ENCODE measurements at regions not wholly inside any gene's neighbourhood (a gene's known extent, or its start where the extent isn't known, plus 50 kb on each side); places are given as distances from the start of the nearest gene placed in this dataset.
A peak's percentile ranks its signal among the peaks of the same experiment; 100 is the strongest.

DNA sequence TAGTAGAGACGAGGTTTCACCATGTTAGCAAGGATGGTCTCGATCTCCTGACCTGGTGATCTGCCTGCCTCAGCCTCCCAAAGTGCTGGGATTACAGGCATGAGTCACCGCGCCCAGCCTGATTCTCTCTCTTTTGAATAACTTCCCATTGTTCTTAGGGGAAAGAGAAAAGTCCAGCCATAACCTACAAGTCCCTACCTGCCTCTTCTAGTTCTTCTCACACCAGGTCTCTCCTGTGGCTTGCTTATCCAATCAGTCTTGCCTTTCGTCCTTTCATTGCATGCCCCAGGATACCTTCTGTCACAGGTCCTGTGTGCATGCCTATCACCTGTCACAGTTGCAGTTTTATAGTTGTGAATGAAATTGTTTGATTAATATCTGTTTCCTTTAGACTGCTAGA lies 148.1 kb downstream of the SLC4A3 start:
- Mint-ChIP-seq H3K4me3 (ENCODE audit: unreplicated experiment) (no peak overlapping the region), H3K27ac (ENCODE audit: low read depth, unreplicated experiment) (no peak overlapping the region), H3K27me3 (ENCODE audit: insufficient read depth, unreplicated experiment) (no peaks in the 10 kb centered on the region), H3K4me1 (ENCODE audit: insufficient read depth, unreplicated experiment) (no peaks in the 10 kb centered on the region), H3K36me3 (ENCODE audit: insufficient read depth, unreplicated experiment) (peaks cover 5% of the 10 kb centered on the region), H3K9me3 (ENCODE audit: unreplicated experiment) (peaks cover under 1% of the 10 kb centered on the region)
- BruUV-seq (replicated peaks) = no TSS peak
- ChIA-PET CTCF (no interaction called here), POLR2A (interaction anchor here (0.6 kb wide), 1 partner anchor 1116 kb away, joined by 3 read pairs; no protein-coding TSS in a partner anchor)
- intact Hi-C loops (cut with micrococcal nuclease) = no loop called here
- TF ChIP-seq, protein P1, sequence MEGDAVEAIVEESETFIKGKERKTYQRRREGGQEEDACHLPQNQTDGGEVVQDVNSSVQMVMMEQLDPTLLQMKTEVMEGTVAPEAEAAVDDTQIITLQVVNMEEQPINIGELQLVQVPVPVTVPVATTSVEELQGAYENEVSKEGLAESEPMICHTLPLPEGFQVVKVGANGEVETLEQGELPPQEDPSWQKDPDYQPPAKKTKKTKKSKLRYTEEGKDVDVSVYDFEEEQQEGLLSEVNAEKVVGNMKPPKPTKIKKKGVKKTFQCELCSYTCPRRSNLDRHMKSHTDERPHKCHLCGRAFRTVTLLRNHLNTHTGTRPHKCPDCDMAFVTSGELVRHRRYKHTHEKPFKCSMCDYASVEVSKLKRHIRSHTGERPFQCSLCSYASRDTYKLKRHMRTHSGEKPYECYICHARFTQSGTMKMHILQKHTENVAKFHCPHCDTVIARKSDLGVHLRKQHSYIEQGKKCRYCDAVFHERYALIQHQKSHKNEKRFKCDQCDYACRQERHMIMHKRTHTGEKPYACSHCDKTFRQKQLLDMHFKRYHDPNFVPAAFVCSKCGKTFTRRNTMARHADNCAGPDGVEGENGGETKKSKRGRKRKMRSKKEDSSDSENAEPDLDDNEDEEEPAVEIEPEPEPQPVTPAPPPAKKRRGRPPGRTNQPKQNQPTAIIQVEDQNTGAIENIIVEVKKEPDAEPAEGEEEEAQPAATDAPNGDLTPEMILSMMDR (IDR thresholded peaks at IDR 0.05; ENCODE audit: unreplicated experiment) = no peak
- DNase-seq (ENCODE audit: unreplicated experiment) = peak; percentile 30

DNA sequence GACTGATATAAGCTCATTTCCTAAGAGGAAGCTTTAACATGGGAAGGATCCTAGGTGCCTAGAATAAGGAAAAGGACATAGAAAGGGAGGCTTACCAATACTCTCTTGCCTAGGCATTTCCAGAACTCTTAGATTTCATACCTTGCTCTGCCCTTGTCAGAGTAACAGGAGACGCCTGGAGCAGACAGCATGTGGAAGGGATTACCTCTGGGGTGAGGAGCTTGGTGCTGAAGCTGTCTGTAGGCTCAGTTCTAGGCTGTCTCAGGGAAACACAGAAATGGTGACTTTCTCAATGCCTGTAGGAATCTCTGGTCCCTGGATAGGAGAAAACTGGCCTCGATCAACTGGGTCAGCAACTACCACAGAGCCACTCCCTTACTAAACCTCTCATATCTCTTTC lies 150.0 kb downstream of the SLC4A3 start:
- CTCF ChIA-PET = interaction anchor here (0.9 kb wide), 1 partner anchor 326 kb away, joined by 4 read pairs; no protein-coding TSS in a partner anchor
- Mint-ChIP-seq H3K27me3 (ENCODE audit: insufficient read depth, unreplicated experiment) (no peaks in the 10 kb centered on the region), H3K4me3 (ENCODE audit: unreplicated experiment) (no peak overlapping the region), H3K27ac (ENCODE audit: low read depth, unreplicated experiment) (no peak overlapping the region), H3K36me3 (ENCODE audit: insufficient read depth, unreplicated experiment) (peaks cover 6% of the 10 kb centered on the region), H3K9me3 (ENCODE audit: unreplicated experiment) (no peaks in the 10 kb centered on the region), H3K4me1 (ENCODE audit: insufficient read depth, unreplicated experiment) (no peaks in the 10 kb centered on the region)
- TF ChIP-seq, protein P1 (IDR thresholded peaks at IDR 0.05; ENCODE audit: unreplicated experiment) = no peak
- DNase-seq (ENCODE audit: unreplicated experiment) = no peak
- BruUV-seq (replicated peaks) = no TSS peak
- intact Hi-C loops (cut with micrococcal nuclease) = no loop called here
- POLR2A ChIA-PET = no interaction called here

DNA sequence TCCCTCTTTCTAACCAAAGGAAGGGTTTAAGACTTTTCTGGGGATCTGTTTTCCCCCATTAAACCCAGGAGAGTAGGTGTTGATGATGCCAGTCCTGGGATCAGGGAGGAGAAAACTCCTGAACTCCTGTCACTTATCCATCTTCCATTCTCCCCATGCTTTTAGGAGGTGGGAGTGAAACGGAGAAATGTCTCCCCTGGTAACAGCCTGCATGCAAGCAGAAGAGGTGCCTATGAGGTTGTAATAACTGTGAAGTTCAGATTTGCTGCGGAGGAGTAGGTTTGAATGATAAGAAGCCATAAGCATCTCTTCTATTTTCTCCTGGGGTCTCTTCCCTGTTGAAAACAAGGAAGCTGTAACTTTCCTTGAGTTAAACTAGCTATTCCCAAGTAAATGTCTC lies 150.8 kb downstream of the SLC4A3 start:
- no peaks in the 10 kb centered on the region for H3K4me1 Mint-ChIP-seq (ENCODE audit: insufficient read depth, unreplicated experiment)
- H3K27ac Mint-ChIP-seq (ENCODE audit: low read depth, unreplicated experiment) = no peak overlapping the region
- no TSS peak for BruUV-seq (replicated peaks)
- intact Hi-C loops (cut with micrococcal nuclease) = no loop called here
- ChIA-PET POLR2A (no interaction called here), CTCF (interaction anchor here (1.6 kb wide), 1 partner anchor 12 kb away, joined by 3 read pairs; no protein-coding TSS in a partner anchor)
- no peaks in the 10 kb centered on the region for H3K27me3 Mint-ChIP-seq (ENCODE audit: insufficient read depth, unreplicated experiment)
- no peak for DNase-seq (ENCODE audit: unreplicated experiment)
- H3K36me3 Mint-ChIP-seq (ENCODE audit: insufficient read depth, unreplicated experiment) = peaks cover 11% of the 10 kb centered on the region
- no peaks in the 10 kb centered on the region for H3K9me3 Mint-ChIP-seq (ENCODE audit: unreplicated experiment)
- TF ChIP-seq, protein P1 (IDR thresholded peaks at IDR 0.05; ENCODE audit: unreplicated experiment) = no peak
- H3K4me3 Mint-ChIP-seq (ENCODE audit: unreplicated experiment) = no peak overlapping the region

DNA sequence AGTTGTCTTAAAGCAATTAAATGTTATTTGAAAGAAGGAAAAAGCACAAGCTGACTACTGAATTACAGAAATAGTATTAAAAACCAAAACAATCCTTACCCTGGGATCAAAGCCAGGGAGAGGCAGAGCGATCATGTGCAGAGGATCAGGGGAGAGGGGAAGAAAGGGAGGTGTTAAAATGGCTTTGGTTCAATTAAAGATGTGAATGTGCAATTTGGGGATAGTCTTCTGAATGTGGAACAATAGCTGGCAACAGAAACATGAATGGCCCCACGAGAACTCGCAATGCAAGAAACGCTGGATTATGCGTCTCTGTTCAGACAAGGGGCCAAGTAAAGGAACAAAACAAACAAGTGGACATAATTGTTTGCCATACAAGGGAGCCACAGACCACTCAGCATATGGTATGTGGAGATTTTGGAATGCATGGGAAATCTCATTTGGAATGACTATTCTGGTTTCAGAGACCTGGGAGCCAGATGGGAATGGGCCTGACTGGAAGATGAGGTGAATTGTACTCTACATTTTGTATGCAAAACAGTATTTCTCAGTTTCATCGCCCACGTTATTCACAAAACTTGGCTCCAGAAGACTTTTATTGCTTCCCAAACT lies 155.4 kb downstream of the SLC4A3 start:
- BruUV-seq (replicated peaks) = no TSS peak
- H3K4me1 Mint-ChIP-seq (ENCODE audit: insufficient read depth, unreplicated experiment) = no peaks in the 10 kb centered on the region
- CTCF ChIA-PET = no interaction called here
- intact Hi-C loops (cut with micrococcal nuclease) = no loop called here
- TF ChIP-seq, protein P1 (IDR thresholded peaks at IDR 0.05; ENCODE audit: unreplicated experiment) = no peak
- H3K27me3 Mint-ChIP-seq (ENCODE audit: insufficient read depth, unreplicated experiment) = no peaks in the 10 kb centered on the region
- H3K27ac Mint-ChIP-seq (ENCODE audit: low read depth, unreplicated experiment) = no peak overlapping the region
- no peak overlapping the region for H3K4me3 Mint-ChIP-seq (ENCODE audit: unreplicated experiment)
- DNase-seq (ENCODE audit: unreplicated experiment) = no peak
- no peaks in the 10 kb centered on the region for H3K9me3 Mint-ChIP-seq (ENCODE audit: unreplicated experiment)
- POLR2A ChIA-PET = interaction anchor here (0.5 kb wide), 1 partner anchor 1317 kb away, joined by 4 read pairs; no protein-coding TSS in a partner anchor
- peaks cover 6% of the 10 kb centered on the region for H3K36me3 Mint-ChIP-seq (ENCODE audit: insufficient read depth, unreplicated experiment)
